ENCODE measurements at regions not wholly inside any gene's neighbourhood (a gene's known extent, or its start where the extent isn't known, plus 50 kb on each side); places are given as distances from the start of the nearest gene placed in this dataset.

GRCh38 chr3:168414149-168414548 lies 318.4 kb upstream of the GOLIM4 start:
- no peak for DNase-seq (ENCODE audit: insufficient read length, low spot score, missing footprints)
- no peaks in the 10 kb centered on the region for H3K4me1 ChIP-seq (ENCODE audit: insufficient read depth, low read length)

GRCh38 chr3:168407381-168407780 lies 311.7 kb upstream of the GOLIM4 start:
- no peak overlapping the region for H3K4me2 ChIP-seq (ENCODE audit: insufficient read depth, low read length)
- no peaks in the 10 kb centered on the region for H4K20me1 ChIP-seq (ENCODE audit: insufficient read depth, low read length)
- TF ChIP-seq CTCF (IDR thresholded peaks at IDR 0.05; ENCODE audit: extremely low read depth, low read depth, low read length): no peak

More at GRCh38 chr3:168414149-168414548, 318.4 kb upstream of the GOLIM4 start:
- H3K4me3 ChIP-seq (ENCODE audit: insufficient read depth, low read length): no peak overlapping the region
- H3K4me2 ChIP-seq (ENCODE audit: insufficient read depth, low read length): no peak overlapping the region
- no peak for TF ChIP-seq CTCF (IDR thresholded peaks at IDR 0.05; ENCODE audit: extremely low read depth, low read depth, low read length)
- no peaks in the 10 kb centered on the region for H3K9me3 ChIP-seq (ENCODE audit: low read depth, low read length)
- no peaks in the 10 kb centered on the region for H3K79me2 ChIP-seq (ENCODE audit: insufficient read depth, low read length)
- no peak overlapping the region for H2AFZ ChIP-seq (ENCODE audit: low read length)
- no peak overlapping the region for H3K27ac ChIP-seq (ENCODE audit: low read depth, low read length)
- no peaks in the 10 kb centered on the region for H3K27me3 ChIP-seq (ENCODE audit: insufficient read depth, low read length)
- H3K36me3 ChIP-seq (ENCODE audit: insufficient read depth, low read length): no peaks in the 10 kb centered on the region
- H4K20me1 ChIP-seq (ENCODE audit: insufficient read depth, low read length): no peaks in the 10 kb centered on the region

GRCh38 chr3:168405288-168405687 lies 309.6 kb upstream of the GOLIM4 start:
- Histone ChIP-seq H3K27me3 (ENCODE audit: insufficient read depth, low read length) (no peaks in the 10 kb centered on the region), H3K9me3 (ENCODE audit: low read depth, low read length) (peaks cover 2% of the 10 kb centered on the region), H3K79me2 (ENCODE audit: insufficient read depth, low read length) (no peaks in the 10 kb centered on the region), H3K4me3 (ENCODE audit: insufficient read depth, low read length) (no peak overlapping the region), H4K20me1 (ENCODE audit: insufficient read depth, low read length) (no peaks in the 10 kb centered on the region), H3K4me2 (ENCODE audit: insufficient read depth, low read length) (no peak overlapping the region), H3K36me3 (ENCODE audit: insufficient read depth, low read length) (no peaks in the 10 kb centered on the region), H2AFZ (ENCODE audit: low read length) (no peak overlapping the region), H3K4me1 (ENCODE audit: insufficient read depth, low read length) (no peaks in the 10 kb centered on the region), H3K27ac (ENCODE audit: low read depth, low read length) (no peak overlapping the region)
- TF ChIP-seq CTCF (IDR thresholded peaks at IDR 0.05; ENCODE audit: extremely low read depth, low read depth, low read length): no peak
- DNase-seq (ENCODE audit: insufficient read length, low spot score, missing footprints): no peak

More at GRCh38 chr3:168407381-168407780, 311.7 kb upstream of the GOLIM4 start:
- no peak overlapping the region for H3K27ac ChIP-seq (ENCODE audit: low read depth, low read length)
- no peaks in the 10 kb centered on the region for H3K36me3 ChIP-seq (ENCODE audit: insufficient read depth, low read length)
- DNase-seq (ENCODE audit: insufficient read length, low spot score, missing footprints): no peak
- H3K4me3 ChIP-seq (ENCODE audit: insufficient read depth, low read length): no peak overlapping the region
- H3K4me1 ChIP-seq (ENCODE audit: insufficient read depth, low read length): no peaks in the 10 kb centered on the region
- H2AFZ ChIP-seq (ENCODE audit: low read length): no peak overlapping the region
- peaks cover 1% of the 10 kb centered on the region for H3K9me3 ChIP-seq (ENCODE audit: low read depth, low read length)
- H3K27me3 ChIP-seq (ENCODE audit: insufficient read depth, low read length): no peaks in the 10 kb centered on the region
- no peaks in the 10 kb centered on the region for H3K79me2 ChIP-seq (ENCODE audit: insufficient read depth, low read length)

DNA sequence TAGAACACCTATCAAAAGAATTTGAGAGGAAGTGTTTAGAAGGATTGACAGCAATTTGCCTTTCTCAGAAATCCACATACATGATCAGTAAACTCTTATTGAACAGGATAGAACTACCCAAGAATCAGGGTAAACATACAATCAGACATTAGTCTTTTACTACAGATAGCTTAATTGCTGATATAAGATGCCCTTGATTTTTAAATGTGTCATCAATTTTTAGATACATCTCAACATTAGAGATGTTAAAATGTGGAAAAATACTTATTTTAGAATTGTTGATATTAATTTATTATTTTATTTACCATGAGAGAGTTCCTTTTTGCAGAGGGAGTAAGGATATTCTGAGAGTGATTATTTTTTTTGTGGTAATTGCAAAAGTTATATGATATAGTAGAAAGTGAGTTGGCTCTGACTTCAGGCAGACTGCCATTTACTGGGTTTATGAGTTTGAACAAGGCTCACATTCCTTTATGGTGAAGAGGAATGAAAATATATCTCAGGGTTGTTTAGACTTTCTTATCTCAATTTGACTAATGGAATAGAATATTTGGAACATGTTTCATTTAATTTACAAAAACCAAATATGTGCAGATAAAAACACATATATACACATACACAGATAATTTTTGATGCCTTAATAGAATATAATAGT lies 302.8 kb upstream of the GOLIM4 start:
- no peaks in the 10 kb centered on the region for H4K20me1 ChIP-seq (ENCODE audit: insufficient read depth, low read length)
- no peak overlapping the region for H2AFZ ChIP-seq (ENCODE audit: low read length)
- no peak overlapping the region for H3K4me2 ChIP-seq (ENCODE audit: insufficient read depth, low read length)
- H3K4me3 ChIP-seq (ENCODE audit: insufficient read depth, low read length): no peak overlapping the region
- TF ChIP-seq CTCF (IDR thresholded peaks at IDR 0.05; ENCODE audit: extremely low read depth, low read depth, low read length): no peak
- DNase-seq (ENCODE audit: insufficient read length, low spot score, missing footprints): no peak
- peaks cover 2% of the 10 kb centered on the region for H3K9me3 ChIP-seq (ENCODE audit: low read depth, low read length)
- no peaks in the 10 kb centered on the region for H3K27me3 ChIP-seq (ENCODE audit: insufficient read depth, low read length)
- no peaks in the 10 kb centered on the region for H3K79me2 ChIP-seq (ENCODE audit: insufficient read depth, low read length)
- no peak overlapping the region for H3K27ac ChIP-seq (ENCODE audit: low read depth, low read length)
- no peaks in the 10 kb centered on the region for H3K4me1 ChIP-seq (ENCODE audit: insufficient read depth, low read length)
- H3K36me3 ChIP-seq (ENCODE audit: insufficient read depth, low read length): no peaks in the 10 kb centered on the region
